CD4-positive, alpha-beta T cell (primary cell): ENCODE measurements at regions not wholly inside any gene's neighbourhood (a gene's known extent, or its start where the extent isn't known, plus 50 kb on each side); places are given as distances from the start of the nearest gene placed in this dataset.

Experiments used
- ATAC-seq: fragments of 200-7000 bp; cut with Tn5 transposase; one replicate; pipeline ENCODE4 v1.10.0; 2022; ENCODE audit warnings: mild to moderate bottlenecking; ENCODE audit not compliant: poor library complexity
- CTCF ChIA-PET: fragments of 350-600 bp; sonication (Branson Sonifier 250); formaldehyde crosslinking; loops from one replicate; lab custom pipeline; 2021; ENCODE audit warnings: antibody characterized with exemption, inconsistent platforms; lab: Charles Lee
- POLR2A ChIA-PET: fragments of 350-600 bp; sonication (Branson Sonifier 250); formaldehyde crosslinking; loops from one replicate; lab custom pipeline; 2021; ENCODE audit warnings: antibody characterized with exemption, inconsistent platforms; lab: Charles Lee
- DNase-seq, 14 experiments: peaks; one replicate each; pipeline ENCODE4 v3.0.0-alpha.2; 2013 to 2020; ENCODE audit warnings: mixed read lengths in 2 of 14
- H3K27ac ChIP-seq, 2 donors: one replicate each; pipeline versions ENCODE4 v1.5.1 to v1.7.0; 2013; ENCODE audit warnings: low read length in 2 of 2, low read depth in 1 of 2, mild to moderate bottlenecking in 1 of 2
- H3K27me3 ChIP-seq, 2 experiments: 1 replicate in 1 of 2; 2 replicates in 1 of 2; pipeline versions ENCODE4 v1.6.1 to v1.7.0; 2013; ENCODE audit warnings: low read length in 2 of 2, control low read depth in 1 of 2, mild to moderate bottlenecking in 1 of 2, moderate library complexity in 1 of 2; ENCODE audit not compliant: insufficient read depth in 2 of 2, control insufficient read depth in 1 of 2
- H3K36me3 ChIP-seq: one replicate; pipeline ENCODE4 v1.6.1; 2013; ENCODE audit warnings: low read length, control low read depth; ENCODE audit not compliant: insufficient read depth
- H3K4me1 ChIP-seq: one replicate; pipeline ENCODE4 v1.6.1; 2013; ENCODE audit warnings: low read length, control low read depth; ENCODE audit not compliant: insufficient read depth
- H3K4me3 ChIP-seq: one replicate; pipeline ENCODE4 v1.5.1; 2013; ENCODE audit warnings: mild to moderate bottlenecking, low read length, moderate library complexity
- H3K9me3 ChIP-seq, 2 experiments: 1 replicate in 1 of 2; 2 replicates in 1 of 2; pipeline versions ENCODE4 v1.6.1 to v1.7.0; 2013; ENCODE audit warnings: low read length in 2 of 2, mild to moderate bottlenecking in 2 of 2, control low read depth in 1 of 2, moderate library complexity in 1 of 2; ENCODE audit not compliant: control insufficient read depth in 1 of 2, insufficient read depth in 1 of 2
- H3K27ac Mint-ChIP-seq: one replicate; pipeline ENCODE4 v1.8.0; 2020; ENCODE audit warnings: mixed read lengths
- H3K27me3 Mint-ChIP-seq: one replicate; pipeline ENCODE4 v1.8.0; 2021; ENCODE audit warnings: mixed read lengths
- H3K36me3 Mint-ChIP-seq: one replicate; pipeline ENCODE4 v1.8.0; 2021; ENCODE audit warnings: low read depth, mixed read lengths
- H3K4me1 Mint-ChIP-seq: one replicate; pipeline ENCODE4 v1.8.0; 2021; ENCODE audit warnings: low read depth, mixed read lengths
- H3K4me3 Mint-ChIP-seq: one replicate; pipeline ENCODE4 v1.8.0; 2020; ENCODE audit warnings: mild to moderate bottlenecking, mixed read lengths
- H3K9me3 Mint-ChIP-seq: one replicate; pipeline ENCODE4 v1.8.0; 2020; ENCODE audit warnings: mixed read lengths
- intact Hi-C, 2 experiments: fragments of 100-400 bp; cut with DNase I in 1 of 2; cut with micrococcal nuclease in 1 of 2; formaldehyde crosslinking; loops; one replicate each; pipeline versions ENCODE4 v1.15.1 to v1.9.0; 2023 to 2025; cut with DNase I, micrococcal nuclease
- TF ChIP-seq, protein P1 (sequence below): fragments of 200-600 bp; IDR thresholded peaks from one replicate; pipeline ENCODE4 v1.8.0; 2022; ENCODE audit warnings: antibody characterized with exemption, mild to moderate bottlenecking

DNA sequence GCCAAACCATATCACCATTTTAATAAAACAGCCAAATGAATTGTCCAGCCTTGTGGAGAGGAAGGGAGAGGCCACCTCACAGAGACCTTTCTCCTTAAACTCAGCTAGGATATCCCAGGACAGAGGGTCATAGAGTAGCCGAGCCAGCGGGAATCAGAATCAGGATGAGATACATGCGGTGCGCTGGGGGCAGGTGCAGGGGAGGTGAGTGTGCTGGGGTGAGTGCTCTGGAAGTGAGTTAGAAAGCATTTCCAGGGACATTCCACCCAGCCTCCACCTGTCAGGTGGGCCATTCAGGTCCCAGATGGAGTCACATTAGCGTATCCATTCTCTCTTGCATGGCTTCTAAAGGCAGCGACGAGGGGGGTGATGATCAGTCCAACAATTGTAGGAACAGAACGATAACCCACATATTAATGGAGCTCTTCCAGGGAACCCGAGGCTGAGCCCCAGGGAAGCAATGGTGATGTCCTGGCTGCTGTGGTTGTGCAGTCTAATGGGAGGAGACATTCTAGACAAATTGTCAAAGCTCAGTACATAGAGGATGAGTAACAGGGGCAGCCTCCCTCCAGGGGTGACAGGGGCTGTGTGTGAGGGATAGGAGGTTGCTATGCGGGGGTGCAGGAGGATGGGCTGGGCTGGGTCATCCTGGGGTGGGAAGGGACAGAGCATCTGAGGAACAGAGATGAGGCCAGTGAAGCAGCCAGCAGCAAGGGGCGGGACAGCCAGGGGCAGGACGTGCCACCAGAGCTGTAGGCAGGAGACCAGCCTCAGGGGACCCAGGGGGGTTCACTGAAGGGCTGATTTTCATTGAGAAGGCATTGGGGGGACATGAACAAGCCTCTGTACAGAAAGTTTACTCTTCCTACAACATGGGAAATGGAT is 88.7 kb upstream of the FRMD1 start:
- POLR2A ChIA-PET = no interaction called here
- intact Hi-C loops = no loop called here
- H3K27me3 ChIP-seq = no peaks in the 10 kb centered on the region
- CTCF ChIA-PET = no interaction called here
- H3K4me1 ChIP-seq = peaks cover 5% of the 10 kb centered on the region
- no peak overlapping the region for H3K4me3 Mint-ChIP-seq
- no peaks in the 10 kb centered on the region for H3K4me1 Mint-ChIP-seq
- H3K27ac Mint-ChIP-seq = no peak overlapping the region
- peaks cover 0 to 11% of the 10 kb centered on the region in 2 experiments for H3K9me3 ChIP-seq
- H3K4me3 ChIP-seq = no peak overlapping the region
- ATAC-seq = no peak
- peaks cover 21% of the 10 kb centered on the region for H3K27me3 Mint-ChIP-seq
- no peaks in the 10 kb centered on the region for H3K36me3 Mint-ChIP-seq
- no peak for DNase-seq
- TF ChIP-seq, protein P1, sequence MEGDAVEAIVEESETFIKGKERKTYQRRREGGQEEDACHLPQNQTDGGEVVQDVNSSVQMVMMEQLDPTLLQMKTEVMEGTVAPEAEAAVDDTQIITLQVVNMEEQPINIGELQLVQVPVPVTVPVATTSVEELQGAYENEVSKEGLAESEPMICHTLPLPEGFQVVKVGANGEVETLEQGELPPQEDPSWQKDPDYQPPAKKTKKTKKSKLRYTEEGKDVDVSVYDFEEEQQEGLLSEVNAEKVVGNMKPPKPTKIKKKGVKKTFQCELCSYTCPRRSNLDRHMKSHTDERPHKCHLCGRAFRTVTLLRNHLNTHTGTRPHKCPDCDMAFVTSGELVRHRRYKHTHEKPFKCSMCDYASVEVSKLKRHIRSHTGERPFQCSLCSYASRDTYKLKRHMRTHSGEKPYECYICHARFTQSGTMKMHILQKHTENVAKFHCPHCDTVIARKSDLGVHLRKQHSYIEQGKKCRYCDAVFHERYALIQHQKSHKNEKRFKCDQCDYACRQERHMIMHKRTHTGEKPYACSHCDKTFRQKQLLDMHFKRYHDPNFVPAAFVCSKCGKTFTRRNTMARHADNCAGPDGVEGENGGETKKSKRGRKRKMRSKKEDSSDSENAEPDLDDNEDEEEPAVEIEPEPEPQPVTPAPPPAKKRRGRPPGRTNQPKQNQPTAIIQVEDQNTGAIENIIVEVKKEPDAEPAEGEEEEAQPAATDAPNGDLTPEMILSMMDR = no peak
- no peak overlapping the region for H3K27ac ChIP-seq
- no peaks in the 10 kb centered on the region for H3K9me3 Mint-ChIP-seq
- no peaks in the 10 kb centered on the region for H3K36me3 ChIP-seq

DNA sequence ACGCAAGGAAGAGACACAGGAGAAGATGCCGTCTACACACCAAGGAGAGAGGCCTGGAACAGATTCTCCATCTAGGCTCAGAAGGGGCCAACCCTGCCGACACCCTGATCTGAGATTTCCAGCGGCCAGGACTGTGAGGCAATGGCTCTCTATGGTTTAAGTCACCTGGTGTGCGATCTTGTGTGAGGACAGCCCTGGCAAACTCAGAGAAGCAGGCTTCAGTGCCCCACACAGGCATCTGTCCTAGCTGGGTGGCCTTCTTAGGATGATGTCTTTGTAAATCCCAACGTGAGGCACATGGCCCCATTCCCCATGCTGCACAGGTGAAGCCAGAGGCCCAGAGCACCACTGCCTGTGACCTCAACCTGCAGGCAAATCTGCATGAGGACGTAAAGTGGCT is 87.6 kb upstream of the FRMD1 start:
- H3K4me3 ChIP-seq = no peak overlapping the region
- H3K27me3 ChIP-seq = no peaks in the 10 kb centered on the region
- ATAC-seq (no peak), DNase-seq (no peak)
- Mint-ChIP-seq H3K36me3 (no peaks in the 10 kb centered on the region), H3K4me1 (no peaks in the 10 kb centered on the region), H3K27ac (no peak overlapping the region), H3K4me3 (no peak overlapping the region), H3K9me3 (no peaks in the 10 kb centered on the region), H3K27me3 (peaks cover 24% of the 10 kb centered on the region)
- intact Hi-C loops = no loop called here
- H3K27ac ChIP-seq = no peak overlapping the region
- TF ChIP-seq, protein P1 = no peak
- ChIA-PET CTCF (no interaction called here), POLR2A (no interaction called here)
- H3K36me3 ChIP-seq = no peaks in the 10 kb centered on the region
- H3K4me1 ChIP-seq = peaks cover 5% of the 10 kb centered on the region
- H3K9me3 ChIP-seq = peaks cover 0 to 11% of the 10 kb centered on the region in 2 experiments

DNA sequence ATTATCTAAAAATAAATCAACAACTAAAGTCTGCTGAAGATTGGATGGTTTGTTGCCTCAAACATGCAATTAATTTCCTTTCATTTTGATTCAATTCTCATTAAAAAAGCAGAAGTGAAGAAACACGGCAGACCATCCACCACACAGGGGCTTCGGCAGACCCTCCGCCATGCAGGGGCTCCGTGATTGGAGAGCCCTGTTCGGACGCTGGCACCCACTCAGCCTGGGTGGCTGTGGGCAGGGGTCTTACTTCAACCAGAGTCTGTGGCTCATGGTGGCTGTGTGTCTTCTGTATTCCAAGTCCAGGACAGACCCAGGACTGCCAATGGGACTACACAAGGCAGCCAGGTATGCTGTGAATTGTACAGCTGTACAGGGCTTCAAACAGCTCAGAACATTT is 86.9 kb upstream of the FRMD1 start:
- no peaks in the 10 kb centered on the region for H3K4me1 Mint-ChIP-seq
- Histone ChIP-seq H3K9me3 (peaks cover 0 to 14% of the 10 kb centered on the region in 2 experiments), H3K4me1 (peaks cover 5% of the 10 kb centered on the region), H3K27ac (no peak overlapping the region), H3K4me3 (no peak overlapping the region), H3K27me3 (no peaks in the 10 kb centered on the region), H3K36me3 (no peaks in the 10 kb centered on the region)
- intact Hi-C loops = no loop called here
- no peak overlapping the region for H3K4me3 Mint-ChIP-seq
- H3K36me3 Mint-ChIP-seq = no peaks in the 10 kb centered on the region
- H3K27me3 Mint-ChIP-seq = peaks cover 24% of the 10 kb centered on the region
- POLR2A ChIA-PET = no interaction called here
- TF ChIP-seq, protein P1 = no peak
- CTCF ChIA-PET = no interaction called here
- ATAC-seq (no peak), DNase-seq (no peak)
- no peak overlapping the region for H3K27ac Mint-ChIP-seq
- H3K9me3 Mint-ChIP-seq = no peaks in the 10 kb centered on the region
